GM12874 (cell line): ENCODE measurements at regions not wholly inside any gene's neighbourhood (a gene's known extent, or its start where the extent isn't known, plus 50 kb on each side); places are given as distances from the start of the nearest gene placed in this dataset.
A peak's percentile ranks its signal among the peaks of the same experiment; 100 is the strongest.

Experiments
- CTCF ChIP-seq: IDR thresholded peaks from 2 replicates; pipeline ENCODE4 v1.5.1; 2011; ENCODE audit warnings: low read depth, mild to moderate bottlenecking, control low read depth, low read length, moderate library complexity; ENCODE audit not compliant: insufficient read depth

GRCh38 chr1:36654586-36654985 is 171.9 kb upstream of the CSF3R start:
- no peak for TF ChIP-seq CTCF

GRCh38 chr1:36653850-36654249 is 171.1 kb upstream of the CSF3R start:
- no peak for TF ChIP-seq CTCF

GRCh38 chr1:36652586-36652985 is 169.9 kb upstream of the CSF3R start:
- no peak for TF ChIP-seq CTCF

GRCh38 chr1:36652011-36652410 is 169.3 kb upstream of the CSF3R start:
- no peak for TF ChIP-seq CTCF

- TF ChIP-seq CTCF, result no peak
Observed at GRCh38 chr1:36651176-36651910, 168.6 kb upstream of the CSF3R start.

GRCh38 chr1:36650200-36651065 is 167.7 kb upstream of the CSF3R start:
- TF ChIP-seq CTCF, result peak; percentile 91

GRCh38 chr1:36645867-36646266 is 163.2 kb upstream of the CSF3R start:
- no peak for TF ChIP-seq CTCF
